Endothelial cell of umbilical vein (primary cell): ENCODE measurements at regions not wholly inside any gene's neighbourhood (a gene's known extent, or its start where the extent isn't known, plus 50 kb on each side); places are given as distances from the start of the nearest gene placed in this dataset.

ENCODE experiments used
- BruUV-seq: library from RNA; stranded (reverse); fragments of 400-500 nt; replicated peaks from 2 replicates; lab custom pipeline; 2021; lab: Mats Ljungman, UMichigan
- CTCF ChIA-PET: fragments of 300-600, 350-600 bp; sonication (Branson Sonifier 250); formaldehyde crosslinking; loops from one replicate; lab custom pipeline; 2021; ENCODE audit warnings: antibody characterized with exemption, inconsistent platforms; lab: Charles Lee
- POLR2A ChIA-PET: fragments of 300-600, 350-600 bp; sonication (Branson Sonifier 250); formaldehyde crosslinking; loops from one replicate; lab custom pipeline; 2021; ENCODE audit warnings: antibody characterized with exemption, inconsistent platforms; lab: Charles Lee
- DNase-seq: peaks from one replicate; pipeline ENCODE4 v3.0.0-alpha.2; 2011; ENCODE audit warnings: low read depth, low spot score
- FAIRE-seq: peaks from 2 replicates; lab custom pipeline; 2011; peaks lifted over from hg19 to GRCh38; lab: Jason Lieb, UNC
- H2AFZ ChIP-seq: 2 replicates; pipeline ENCODE4 v1.6.0; 2012; ENCODE audit warnings: low read depth, low read length, control low read depth, inconsistent platforms
- H3K27ac ChIP-seq: 2 replicates; pipeline ENCODE4 v1.5.1; 2011; ENCODE audit warnings: low read depth, mild to moderate bottlenecking, control low read depth, low read length, moderate library complexity; ENCODE audit not compliant: insufficient read depth
- H3K27me3 ChIP-seq, 2 experiments: 2 replicates each; pipeline versions ENCODE4 v1.6.0 to v1.6.1; 2011; ENCODE audit warnings: low read length in 2 of 2, mixed read lengths in 1 of 2; ENCODE audit not compliant: control insufficient read depth in 2 of 2, insufficient read depth in 2 of 2
- H3K36me3 ChIP-seq, 2 experiments: 2 replicates in 1 of 2; 3 replicates in 1 of 2; pipeline ENCODE4 v1.5.1; 2011; ENCODE audit warnings: low read length in 2 of 2, mild to moderate bottlenecking in 1 of 2, moderate library complexity in 1 of 2; ENCODE audit not compliant: control insufficient read depth in 2 of 2, insufficient read depth in 2 of 2; ENCODE audit errors: extremely low read depth in 1 of 2
- H3K4me1 ChIP-seq: 3 replicates; pipeline ENCODE4 v1.5.1; 2011; ENCODE audit warnings: mild to moderate bottlenecking, low read length; ENCODE audit not compliant: control insufficient read depth, insufficient read depth; ENCODE audit errors: extremely low read depth
- H3K4me2 ChIP-seq: 2 replicates; pipeline ENCODE4 v1.6.1; 2011; ENCODE audit warnings: low read length, control low read depth, mixed read lengths; ENCODE audit not compliant: insufficient read depth
- H3K4me3 ChIP-seq, 3 experiments: fragments of 200-600 bp in 1 of 3; sonication (generic), shearing (Covaris generic) in 1 of 3; replicated peaks in 1 of 3; 2 replicates each; pipeline ENCODE4 v1.5.1; 2011 to 2016; ENCODE audit warnings: control low read depth in 3 of 3, low read length in 3 of 3, mild to moderate bottlenecking in 2 of 3, inconsistent platforms in 1 of 3, low read depth in 1 of 3, moderate library complexity in 1 of 3; ENCODE audit not compliant: insufficient read depth in 1 of 3
- H3K79me2 ChIP-seq: 2 replicates; pipeline ENCODE4 v1.6.0; 2012; ENCODE audit warnings: low read length, inconsistent platforms; ENCODE audit not compliant: control insufficient read depth, insufficient read depth
- H3K9ac ChIP-seq: replicated peaks from 2 replicates; pipeline ENCODE3; 2011; ENCODE audit warnings: low read length, control low read depth; ENCODE audit not compliant: insufficient read depth; ENCODE audit errors: extremely low read depth
- H3K9me1 ChIP-seq: replicated peaks from 3 replicates; pipeline ENCODE4 v1.6.0; 2011; ENCODE audit warnings: mild to moderate bottlenecking, low read length; ENCODE audit not compliant: control insufficient read depth, insufficient read depth; ENCODE audit errors: extremely low read depth
- H3K9me3 ChIP-seq: replicated peaks from 2 replicates; pipeline ENCODE4 v1.5.1; 2012; ENCODE audit warnings: low read length, inconsistent platforms; ENCODE audit not compliant: control insufficient read depth, insufficient read depth
- H4K20me1 ChIP-seq: replicated peaks from 2 replicates; pipeline ENCODE3; 2011; ENCODE audit warnings: mild to moderate bottlenecking, low read length; ENCODE audit not compliant: control insufficient read depth, insufficient read depth; ENCODE audit errors: extremely low read depth
- EZH2 ChIP-seq: IDR thresholded peaks from 2 replicates; pipeline ENCODE4 v1.6.1; 2012; ENCODE audit warnings: borderline replicate concordance, low read depth, mild to moderate bottlenecking, moderate library complexity, low read length, inconsistent platforms; ENCODE audit not compliant: severe bottlenecking
- FOS ChIP-seq: IDR thresholded peaks from 2 replicates; pipeline ENCODE4 v1.6.1; 2011; ENCODE audit warnings: mild to moderate bottlenecking, low read length, moderate library complexity, borderline replicate concordance; ENCODE audit not compliant: insufficient read depth
- GATA2 ChIP-seq: IDR thresholded peaks from 2 replicates; pipeline ENCODE4 v1.7.0; 2011; ENCODE audit warnings: low read depth, mild to moderate bottlenecking, moderate library complexity, mixed read lengths, low read length; ENCODE audit not compliant: insufficient read length, insufficient read depth
- JUN ChIP-seq: IDR thresholded peaks from 2 replicates; pipeline ENCODE4 v1.6.1; 2011; ENCODE audit warnings: borderline replicate concordance, low read depth; ENCODE audit not compliant: insufficient read length, insufficient read depth
- MYC ChIP-seq: IDR thresholded peaks from one replicate; pipeline ENCODE4 v1.6.1; 2011; ENCODE audit warnings: mild to moderate bottlenecking, low read depth, low read length
- POLR2A ChIP-seq: IDR thresholded peaks from 2 replicates; pipeline ENCODE4 v1.6.1; 2012; ENCODE audit warnings: low read depth, mild to moderate bottlenecking, control low read depth, low read length
- POLR2AphosphoS5 ChIP-seq: IDR thresholded peaks from 2 replicates; pipeline ENCODE4 v1.6.1; 2012; ENCODE audit warnings: low read depth, mild to moderate bottlenecking, control low read depth, low read length, moderate library complexity; ENCODE audit not compliant: insufficient read depth
- dilution Hi-C: fragments of 300-500 bp; cut with MboI; formaldehyde crosslinking; loops from one replicate; pipeline ENCODE4 v1.15.0; 2019; ENCODE audit warnings: low sequenced_read_pairs; ENCODE audit not compliant: extremely low pct_ligation_motif_present
- intact Hi-C: fragments of 100-400 bp; cut with micrococcal nuclease; formaldehyde crosslinking; loops from one replicate; pipeline ENCODE4 v1.10.0; 2022
- TF ChIP-seq, protein P1 (sequence below), 2 donors: IDR thresholded peaks; 1 replicate in 1 of 2; 2 replicates in 1 of 2; pipeline ENCODE4 v1.5.1; 2011; ENCODE audit warnings: low read length in 2 of 2, mild to moderate bottlenecking in 2 of 2, moderate library complexity in 2 of 2, control low read depth in 1 of 2, inconsistent platforms in 1 of 2, low read depth in 1 of 2; ENCODE audit not compliant: insufficient read depth in 1 of 2; ENCODE audit errors: extremely low read depth in 1 of 2
- TF ChIP-seq, protein P2 (sequence below): IDR thresholded peaks from 2 replicates; pipeline ENCODE4 v1.6.1; 2011; ENCODE audit not compliant: insufficient read depth, insufficient read length

DNA sequence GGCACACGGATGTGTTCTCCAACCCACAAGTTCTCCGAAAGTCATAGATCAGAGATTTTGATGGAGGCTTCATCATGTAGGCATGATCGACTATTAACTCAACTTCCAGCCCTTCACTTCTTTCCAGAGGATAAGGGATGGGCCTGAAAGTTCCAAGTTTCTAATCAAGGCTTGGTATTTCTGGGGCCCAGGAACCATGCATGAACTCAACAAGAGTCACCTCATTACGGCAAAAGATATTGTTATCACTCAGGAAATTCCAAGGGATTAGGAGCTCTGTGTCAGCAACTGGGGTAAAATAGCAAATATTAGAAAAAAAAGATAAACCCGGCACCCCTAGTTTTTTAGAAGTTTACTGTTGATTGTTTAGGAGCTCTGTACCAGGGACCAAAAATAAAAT, 240.1 kb upstream of the PPP1R2C start:
- DNase-seq (no peak), FAIRE-seq (no peak)
- dilution Hi-C loops (no loop called here), intact Hi-C loops (no loop called here)
- no peak overlapping the region for H3K4me3 ChIP-seq
- BruUV-seq, result no TSS peak
- H3K36me3 ChIP-seq, result no peaks in the 10 kb centered on the region
- H2AFZ ChIP-seq, result no peak overlapping the region
- TF ChIP-seq, protein P1, sequence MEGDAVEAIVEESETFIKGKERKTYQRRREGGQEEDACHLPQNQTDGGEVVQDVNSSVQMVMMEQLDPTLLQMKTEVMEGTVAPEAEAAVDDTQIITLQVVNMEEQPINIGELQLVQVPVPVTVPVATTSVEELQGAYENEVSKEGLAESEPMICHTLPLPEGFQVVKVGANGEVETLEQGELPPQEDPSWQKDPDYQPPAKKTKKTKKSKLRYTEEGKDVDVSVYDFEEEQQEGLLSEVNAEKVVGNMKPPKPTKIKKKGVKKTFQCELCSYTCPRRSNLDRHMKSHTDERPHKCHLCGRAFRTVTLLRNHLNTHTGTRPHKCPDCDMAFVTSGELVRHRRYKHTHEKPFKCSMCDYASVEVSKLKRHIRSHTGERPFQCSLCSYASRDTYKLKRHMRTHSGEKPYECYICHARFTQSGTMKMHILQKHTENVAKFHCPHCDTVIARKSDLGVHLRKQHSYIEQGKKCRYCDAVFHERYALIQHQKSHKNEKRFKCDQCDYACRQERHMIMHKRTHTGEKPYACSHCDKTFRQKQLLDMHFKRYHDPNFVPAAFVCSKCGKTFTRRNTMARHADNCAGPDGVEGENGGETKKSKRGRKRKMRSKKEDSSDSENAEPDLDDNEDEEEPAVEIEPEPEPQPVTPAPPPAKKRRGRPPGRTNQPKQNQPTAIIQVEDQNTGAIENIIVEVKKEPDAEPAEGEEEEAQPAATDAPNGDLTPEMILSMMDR (IDR thresholded peaks at IDR 0.05; ENCODE audit: extremely low read depth in 1 of 2, insufficient read depth in 1 of 2, low read depth in 1 of 2, low read length in 2 of 2), result no peak
- TF ChIP-seq GATA2 (no peak), MYC (no peak), POLR2AphosphoS5 (no peak), EZH2 (no peak), JUN (no peak), POLR2A (no peak), FOS (no peak)
- TF ChIP-seq, protein P2, sequence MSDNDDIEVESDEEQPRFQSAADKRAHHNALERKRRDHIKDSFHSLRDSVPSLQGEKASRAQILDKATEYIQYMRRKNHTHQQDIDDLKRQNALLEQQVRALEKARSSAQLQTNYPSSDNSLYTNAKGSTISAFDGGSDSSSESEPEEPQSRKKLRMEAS, result no peak
- H3K4me1 ChIP-seq, result no peaks in the 10 kb centered on the region
- H3K9me3 ChIP-seq, result no peaks in the 10 kb centered on the region
- H3K27me3 ChIP-seq, result no peaks in the 10 kb centered on the region
- H3K9me1 ChIP-seq, result no peaks in the 10 kb centered on the region
- CTCF ChIA-PET, result no interaction called here
- no peaks in the 10 kb centered on the region for H3K79me2 ChIP-seq
- H3K4me2 ChIP-seq, result no peak overlapping the region
- H4K20me1 ChIP-seq, result no peaks in the 10 kb centered on the region
- POLR2A ChIA-PET, result no interaction called here
- no peak overlapping the region for H3K9ac ChIP-seq
- no peak overlapping the region for H3K27ac ChIP-seq
